HG02798 (cell line): ENCODE measurements at regions not wholly inside any gene's neighbourhood (a gene's known extent, or its start where the extent isn't known, plus 50 kb on each side); places are given as distances from the start of the nearest gene placed in this dataset.
"Not testable (repeated sequence)": the region's sequence is repeated elsewhere in the genome, so short reads cannot be mapped to it uniquely, and the experiment has no call there.

Experiments
- ATAC-seq: cut with Tn5 transposase; IDR thresholded peaks from one replicate; pipeline ENCODE4 v1.9.1; 2021; ENCODE audit warnings: mild to moderate bottlenecking; ENCODE audit not compliant: unreplicated experiment, poor library complexity

- ATAC-seq, result no peak
Measured at GRCh38 chr14:25351269-25351668, 301.3 kb upstream of the STXBP6 start.

- ATAC-seq, result no peak
Measured at GRCh38 chr14:25350802-25351201, 300.9 kb upstream of the STXBP6 start.

GRCh38 chr14:25350021-25350420, 300.1 kb upstream of the STXBP6 start:
- ATAC-seq, result no peak

- ATAC-seq, result no peak
Measured at GRCh38 chr14:25349269-25349668, 299.3 kb upstream of the STXBP6 start.

- ATAC-seq, result no peak
Measured at GRCh38 chr14:25340882-25341281, 290.9 kb upstream of the STXBP6 start.

DNA sequence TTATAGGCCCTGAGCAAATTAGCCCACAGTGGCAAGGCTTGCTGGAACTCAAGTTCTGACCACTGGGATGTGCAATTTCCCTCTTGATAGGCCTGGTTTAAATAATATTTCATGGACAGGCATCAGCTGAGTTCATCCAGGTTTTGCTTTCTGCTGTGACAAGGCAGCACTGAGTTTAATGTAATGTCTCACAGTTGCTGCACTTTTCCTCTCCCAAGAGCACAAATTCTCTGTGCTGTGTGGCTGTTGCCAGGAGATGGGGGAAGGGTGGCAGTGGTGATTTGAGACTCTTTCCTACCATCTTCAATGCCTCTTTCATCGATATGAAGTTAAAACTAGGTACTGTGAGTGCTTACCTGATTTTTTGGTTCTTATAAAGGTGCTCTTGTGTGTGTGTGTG, 272.8 kb upstream of the STXBP6 start:
- no peak for ATAC-seq

GRCh38 chr14:25316007-25316406, 266.1 kb upstream of the STXBP6 start:
- ATAC-seq, result not testable (repeated sequence)

- no peak for ATAC-seq
Measured at GRCh38 chr14:25308244-25308643, 258.3 kb upstream of the STXBP6 start.

DNA sequence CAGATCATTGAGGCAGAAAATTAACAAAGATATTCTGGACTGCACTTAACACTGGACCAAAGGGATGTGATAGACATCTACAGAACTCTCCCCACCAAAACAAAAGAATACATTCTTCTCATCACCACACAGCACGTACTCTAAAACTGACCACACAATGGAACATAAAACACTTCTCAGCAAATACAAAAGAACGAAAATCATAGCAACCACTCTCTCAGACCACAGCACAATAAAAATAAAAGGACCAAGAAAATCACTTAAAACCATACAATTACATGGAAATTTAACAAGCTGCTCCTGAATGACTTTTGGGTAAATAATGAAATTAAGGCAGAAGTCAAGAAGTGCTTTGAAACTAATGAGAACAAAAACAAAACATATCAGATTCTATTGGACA, 254.0 kb upstream of the STXBP6 start:
- no peak for ATAC-seq

DNA sequence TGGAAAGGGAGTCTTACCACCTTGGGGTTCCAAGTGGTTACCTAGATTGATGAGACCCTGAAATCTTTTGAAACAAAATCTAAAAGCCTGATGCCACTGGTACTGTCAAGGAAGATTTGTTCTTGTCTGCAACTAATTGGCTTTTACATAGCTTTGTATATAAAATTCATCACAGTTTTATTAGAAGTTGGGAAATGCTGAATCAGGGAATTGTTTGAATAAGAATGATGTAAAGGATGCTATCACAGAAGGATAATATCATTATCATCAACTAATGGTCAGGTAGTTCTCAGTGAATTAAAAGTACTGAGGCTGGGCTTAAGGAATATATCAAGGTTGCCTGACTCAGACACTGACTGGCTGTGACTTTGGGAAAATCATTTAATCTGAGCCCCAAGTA, 248.3 kb upstream of the STXBP6 start:
- ATAC-seq, result no peak

DNA sequence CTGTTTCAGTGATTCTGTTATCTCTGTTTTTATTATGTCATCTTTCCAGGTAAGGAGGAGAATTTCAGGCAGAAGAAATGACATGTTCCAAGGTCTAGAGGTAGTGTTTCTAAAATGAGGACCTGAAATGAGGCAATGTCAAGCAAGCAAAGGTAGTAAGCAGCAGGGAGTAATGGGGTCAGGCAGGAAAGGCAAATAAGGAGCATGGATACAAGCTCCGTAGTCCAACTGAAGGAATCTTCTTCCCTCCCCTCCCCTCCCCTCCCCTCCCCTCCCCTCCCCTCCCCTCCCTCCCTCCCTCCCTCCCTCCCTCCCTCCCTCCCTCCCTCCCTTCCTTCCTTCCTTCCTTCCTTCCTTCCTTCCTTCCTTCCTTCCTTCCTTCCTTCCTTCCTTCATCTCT, 240.2 kb upstream of the STXBP6 start:
- not testable (repeated sequence) for ATAC-seq

GRCh38 chr14:25274529-25274928, 224.6 kb upstream of the STXBP6 start:
- ATAC-seq, result no peak

DNA sequence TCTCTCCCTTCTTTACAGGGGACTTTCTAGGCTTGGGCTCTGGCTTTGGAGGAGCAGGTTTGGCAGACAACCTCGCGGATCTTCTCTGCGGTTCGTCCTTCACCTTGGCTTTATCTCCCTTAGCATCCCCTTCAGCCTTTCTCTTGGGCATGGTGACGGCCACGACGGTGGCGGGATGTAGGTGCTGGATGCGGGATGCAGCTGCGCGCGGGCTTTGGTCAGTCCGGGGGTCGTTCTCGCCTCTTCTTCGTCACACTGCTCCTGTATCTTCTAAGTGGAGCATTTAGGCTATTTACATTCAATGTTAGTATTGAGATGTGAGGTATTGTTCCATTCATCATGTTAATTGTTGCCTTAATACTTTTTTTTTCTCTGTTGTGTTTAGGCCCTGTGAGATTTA, 217.2 kb upstream of the STXBP6 start:
- no peak for ATAC-seq

GRCh38 chr14:25259470-25259869, 209.5 kb upstream of the STXBP6 start:
- no peak for ATAC-seq

GRCh38 chr14:25252793-25253192, 202.8 kb upstream of the STXBP6 start:
- ATAC-seq, result no peak

GRCh38 chr14:25250516-25250915, 200.6 kb upstream of the STXBP6 start:
- no peak for ATAC-seq

DNA sequence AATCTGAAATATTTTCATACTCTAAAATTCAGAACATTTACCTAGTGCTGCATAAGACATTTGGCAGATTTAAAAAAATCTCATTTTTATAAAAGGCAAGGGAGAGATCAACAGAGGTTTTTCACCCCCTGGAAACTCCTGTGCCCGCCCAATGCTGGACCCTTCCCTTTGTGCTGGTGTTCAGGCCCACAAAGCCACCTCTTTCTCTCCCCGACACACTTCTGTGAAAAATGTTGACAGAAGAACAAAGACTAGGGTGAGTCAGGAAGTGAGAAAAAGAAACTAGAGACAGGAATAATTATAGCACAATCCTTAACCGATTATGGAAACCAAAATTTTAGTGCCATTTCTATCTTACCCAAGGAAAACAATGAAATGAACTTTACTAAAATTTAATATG, 197.7 kb upstream of the STXBP6 start:
- no peak for ATAC-seq

DNA sequence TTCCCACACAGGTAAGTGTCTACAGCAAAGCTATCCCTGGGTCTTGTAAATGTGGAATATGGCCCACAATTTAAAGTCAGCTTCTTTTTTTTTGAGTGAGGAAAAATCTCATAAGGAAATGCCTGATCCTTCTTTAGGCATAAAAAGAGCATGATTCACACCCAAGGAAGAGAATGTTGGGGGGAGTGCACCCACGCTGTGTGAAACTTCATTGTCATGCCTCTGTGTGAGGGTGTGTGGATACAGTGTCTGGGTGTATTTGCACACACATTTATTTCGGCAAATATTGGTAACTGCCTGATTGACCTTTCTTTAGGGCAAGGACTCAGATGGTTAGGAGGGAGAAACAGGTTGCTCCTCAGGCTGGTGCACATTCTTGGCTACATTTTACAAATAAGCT, 196.8 kb upstream of the STXBP6 start:
- no peak for ATAC-seq

GRCh38 chr14:25239170-25239569, 189.2 kb upstream of the STXBP6 start:
- no peak for ATAC-seq

DNA sequence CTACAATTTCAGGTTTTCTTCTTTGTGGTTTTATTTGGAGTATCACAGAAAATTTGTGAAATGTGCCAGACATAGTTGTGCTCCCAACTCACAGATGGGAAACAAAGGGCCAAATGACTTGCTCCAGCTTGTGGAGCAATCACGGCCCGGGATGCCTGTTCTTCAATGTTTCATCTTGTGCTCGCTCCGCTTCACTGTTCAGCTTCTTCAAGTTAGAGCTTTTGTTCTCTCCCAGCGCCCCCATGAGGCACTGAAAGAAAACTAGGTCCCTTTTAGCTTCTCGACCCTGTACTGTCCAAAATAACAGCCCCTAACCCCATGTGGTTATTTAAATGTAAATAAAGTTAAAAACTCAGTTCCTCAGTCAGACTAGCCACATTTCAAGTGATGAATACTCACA, 187.9 kb upstream of the STXBP6 start:
- ATAC-seq, result no peak

GRCh38 chr14:25233613-25234012, 183.7 kb upstream of the STXBP6 start:
- no peak for ATAC-seq

- no peak for ATAC-seq
Measured at GRCh38 chr14:25231004-25231403, 181.1 kb upstream of the STXBP6 start.

GRCh38 chr14:25226214-25226613, 176.3 kb upstream of the STXBP6 start:
- ATAC-seq, result no peak
